HG03432 (cell line): ENCODE measurements at regions not wholly inside any gene's neighbourhood (a gene's known extent, or its start where the extent isn't known, plus 50 kb on each side); places are given as distances from the start of the nearest gene placed in this dataset.

ENCODE experiments used
- ATAC-seq: cut with Tn5 transposase; IDR thresholded peaks from one replicate; pipeline ENCODE4 v1.9.1; 2021; ENCODE audit warnings: mild to moderate bottlenecking, moderate library complexity; ENCODE audit not compliant: unreplicated experiment

GRCh38 chr5:123245689-123246088, 156.6 kb downstream of the PRDM6 start:
- ATAC-seq: no peak

- no peak for ATAC-seq
These were observed 155.4 kb downstream of the PRDM6 start for GRCh38 chr5:123244458-123244857.
